GM21390 (cell line): ENCODE measurements at regions not wholly inside any gene's neighbourhood (a gene's known extent, or its start where the extent isn't known, plus 50 kb on each side); places are given as distances from the start of the nearest gene placed in this dataset.

ENCODE experiments used
- ATAC-seq: cut with Tn5 transposase; IDR thresholded peaks from one replicate; pipeline ENCODE4 v1.9.1; 2021; ENCODE audit not compliant: unreplicated experiment

- no peak for ATAC-seq
These were observed 474.1 kb upstream of the KCNMB2 start for GRCh38 chr3:178062126-178062525.

- ATAC-seq, result no peak
These were observed 472.8 kb upstream of the KCNMB2 start for GRCh38 chr3:178063461-178063860.

GRCh38 chr3:178067721-178068120, 468.5 kb upstream of the KCNMB2 start:
- ATAC-seq, result no peak

GRCh38 chr3:178072391-178073305, 463.6 kb upstream of the KCNMB2 start:
- no peak for ATAC-seq

GRCh38 chr3:178073366-178073765, 462.9 kb upstream of the KCNMB2 start:
- no peak for ATAC-seq

- ATAC-seq, result no peak
These were observed 460.9 kb upstream of the KCNMB2 start for GRCh38 chr3:178075344-178075743.

GRCh38 chr3:178078953-178079352, 457.3 kb upstream of the KCNMB2 start:
- ATAC-seq, result no peak

- no peak for ATAC-seq
These were observed 456.3 kb upstream of the KCNMB2 start for GRCh38 chr3:178079966-178080365.

GRCh38 chr3:178082326-178082906, 453.8 kb upstream of the KCNMB2 start:
- no peak for ATAC-seq

GRCh38 chr3:178083906-178084866, 452.1 kb upstream of the KCNMB2 start:
- no peak for ATAC-seq

GRCh38 chr3:178084938-178085816, 451.1 kb upstream of the KCNMB2 start:
- no peak for ATAC-seq

GRCh38 chr3:178085817-178086123, 450.5 kb upstream of the KCNMB2 start:
- no peak for ATAC-seq

- ATAC-seq, result no peak
These were observed 450.0 kb upstream of the KCNMB2 start for GRCh38 chr3:178086144-178086825.

GRCh38 chr3:178087376-178087775, 448.9 kb upstream of the KCNMB2 start:
- no peak for ATAC-seq

GRCh38 chr3:178088963-178089362, 447.3 kb upstream of the KCNMB2 start:
- ATAC-seq, result no peak

- no peak for ATAC-seq
These were observed 445.3 kb upstream of the KCNMB2 start for GRCh38 chr3:178090899-178091298.

- ATAC-seq, result no peak
These were observed 440.7 kb upstream of the KCNMB2 start for GRCh38 chr3:178095522-178095921.

GRCh38 chr3:178096955-178097354, 439.3 kb upstream of the KCNMB2 start:
- ATAC-seq, result no peak

- ATAC-seq, result no peak
These were observed 438.7 kb upstream of the KCNMB2 start for GRCh38 chr3:178097576-178097975.

GRCh38 chr3:178099274-178099673, 437.0 kb upstream of the KCNMB2 start:
- no peak for ATAC-seq
